ELF-1 (cell line): ENCODE measurements at regions not wholly inside any gene's neighbourhood (a gene's known extent, or its start where the extent isn't known, plus 50 kb on each side); places are given as distances from the start of the nearest gene placed in this dataset.

Source experiments
- DNase-seq: peaks from one replicate; pipeline ENCODE4 v3.0.0-alpha.2; 2016; ENCODE audit warnings: low read depth, low spot score

GRCh38 chr10:58885146-58885545 is 291.3 kb upstream of the PHYHIPL start:
- no peak for DNase-seq

- DNase-seq, result no peak
Measured at GRCh38 chr10:58885686-58886345, 290.6 kb upstream of the PHYHIPL start.

- no peak for DNase-seq
Measured at GRCh38 chr10:58886406-58886805, 290.0 kb upstream of the PHYHIPL start.

- no peak for DNase-seq
Measured at GRCh38 chr10:58887474-58887873, 289.0 kb upstream of the PHYHIPL start.

- no peak for DNase-seq
Measured at GRCh38 chr10:58888957-58889356, 287.5 kb upstream of the PHYHIPL start.

GRCh38 chr10:58892031-58892531 is 284.4 kb upstream of the PHYHIPL start:
- DNase-seq, result no peak

GRCh38 chr10:58894929-58895328 is 281.5 kb upstream of the PHYHIPL start:
- no peak for DNase-seq

- DNase-seq, result no peak
Measured at GRCh38 chr10:58896229-58896628, 280.2 kb upstream of the PHYHIPL start.

GRCh38 chr10:58897236-58897635 is 279.2 kb upstream of the PHYHIPL start:
- DNase-seq, result no peak

GRCh38 chr10:58897708-58898107 is 278.7 kb upstream of the PHYHIPL start:
- DNase-seq, result no peak

- no peak for DNase-seq
Measured at GRCh38 chr10:58898854-58899573, 277.4 kb upstream of the PHYHIPL start.

GRCh38 chr10:58901092-58901646 is 275.3 kb upstream of the PHYHIPL start:
- no peak for DNase-seq

- no peak for DNase-seq
Measured at GRCh38 chr10:58903071-58903470, 273.4 kb upstream of the PHYHIPL start.

- DNase-seq, result no peak
Measured at GRCh38 chr10:58909881-58910280, 266.6 kb upstream of the PHYHIPL start.

- no peak for DNase-seq
Measured at GRCh38 chr10:58913717-58914116, 262.7 kb upstream of the PHYHIPL start.

GRCh38 chr10:58918887-58919286 is 257.6 kb upstream of the PHYHIPL start:
- DNase-seq, result no peak

- no peak for DNase-seq
Measured at GRCh38 chr10:58919927-58920654, 256.4 kb upstream of the PHYHIPL start.

GRCh38 chr10:58920655-58921003 is 255.8 kb upstream of the PHYHIPL start:
- DNase-seq, result no peak

- DNase-seq, result no peak
Measured at GRCh38 chr10:58921421-58921855, 255.0 kb upstream of the PHYHIPL start.

GRCh38 chr10:58925381-58925780 is 251.1 kb upstream of the PHYHIPL start:
- no peak for DNase-seq

GRCh38 chr10:58930500-58930899 is 245.9 kb upstream of the PHYHIPL start:
- no peak for DNase-seq

- no peak for DNase-seq
Measured at GRCh38 chr10:58932126-58932525, 244.3 kb upstream of the PHYHIPL start.
